OCI-LY3 (cell line): ENCODE measurements at regions not wholly inside any gene's neighbourhood (a gene's known extent, or its start where the extent isn't known, plus 50 kb on each side); places are given as distances from the start of the nearest gene placed in this dataset.

Experiments
- H2AFZ ChIP-seq: fragments of 200-600, 300-600 bp; shearing (Covaris generic); 2 replicates; pipeline ENCODE4 v1.6.0; 2014; ENCODE audit warnings: antibody characterized with exemption, low read depth, low read length
- H3K27ac ChIP-seq: fragments of 200-600, 300-600 bp; sonication (generic); 2 replicates; pipeline ENCODE4 v1.5.1; 2014; ENCODE audit warnings: mild to moderate bottlenecking, low read length, moderate library complexity, mixed read lengths
- H3K27me3 ChIP-seq: fragments of 200-600, 300-600 bp; sonication (generic); 2 replicates; pipeline ENCODE4 v1.6.1; 2014; ENCODE audit warnings: low read depth, low read length, mixed read lengths
- H3K36me3 ChIP-seq: fragments of 200-600, 300-600 bp; sonication (generic); replicated peaks from 2 replicates; pipeline ENCODE3; 2014; ENCODE audit warnings: low read depth, low read length, mixed read lengths
- H3K4me1 ChIP-seq: fragments of 300-600, 200-600 bp; sonication (generic); 2 replicates; pipeline ENCODE4 v1.6.1; 2014; ENCODE audit warnings: low read length, mixed read lengths
- H3K4me2 ChIP-seq: fragments of 200-600, 300-600 bp; sonication (generic); 2 replicates; pipeline ENCODE4 v1.6.1; 2014; ENCODE audit warnings: low read length, mixed read lengths
- H3K4me3 ChIP-seq: fragments of 300-600, 200-600 bp; sonication (generic); 2 replicates; pipeline ENCODE4 v1.5.1; 2014; ENCODE audit warnings: antibody characterized with exemption, mild to moderate bottlenecking, low read length, moderate library complexity
- H3K79me2 ChIP-seq: fragments of 300-600, 200-600 bp; shearing (Covaris generic); 2 replicates; pipeline ENCODE4 v1.6.1; 2014; ENCODE audit warnings: mild to moderate bottlenecking, low read length, mixed read lengths
- H3K9ac ChIP-seq: fragments of 300-600, 200-600 bp; shearing (Covaris generic); 2 replicates; pipeline ENCODE4 v1.6.0; 2014; ENCODE audit warnings: mild to moderate bottlenecking, low read length, moderate library complexity
- H3K9me3 ChIP-seq: fragments of 200-600, 300-600 bp; shearing (Covaris generic); 2 replicates; pipeline ENCODE4 v1.6.1; 2014; ENCODE audit warnings: low read length, mixed read lengths; ENCODE audit not compliant: insufficient read depth
- H4K20me1 ChIP-seq: fragments of 200-600, 300-600 bp; sonication (generic); 2 replicates; pipeline ENCODE4 v1.6.1; 2016; ENCODE audit warnings: low read length, mixed read lengths; ENCODE audit not compliant: insufficient read depth
- EZH2phosphoT487 ChIP-seq: fragments of 200-600 bp; shearing (Covaris generic); IDR thresholded peaks from 2 replicates; pipeline ENCODE4 v1.6.1; 2018; ENCODE audit warnings: antibody characterized with exemption, mixed run types, low read depth
- TF ChIP-seq, protein P1 (sequence below): fragments of 200-600, 300-600 bp; sonication (generic); IDR thresholded peaks from 2 replicates; pipeline ENCODE4 v1.5.1; 2014; ENCODE audit warnings: antibody characterized with exemption, low read length, low read depth

DNA sequence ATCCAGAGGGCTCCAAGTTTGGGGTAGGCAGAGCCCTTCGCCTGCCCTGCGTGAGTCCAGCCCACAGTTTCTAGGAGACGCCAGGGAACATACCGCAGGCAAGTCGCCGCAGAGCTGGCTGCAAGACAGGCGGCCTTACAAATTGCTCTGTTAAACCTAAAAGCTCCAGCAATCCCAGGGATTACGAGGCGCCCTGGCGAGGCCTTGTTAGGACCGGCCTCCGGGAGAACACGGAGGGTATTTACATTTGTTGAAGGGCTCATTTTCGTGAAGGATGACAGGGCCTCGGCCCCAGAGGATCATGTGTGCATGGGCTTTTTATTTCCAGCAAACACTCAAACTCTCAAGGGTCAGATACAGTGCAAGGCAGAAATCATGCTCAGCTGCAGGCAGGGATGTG is 77.6 kb upstream of the FOXF1 start:
- H3K36me3 ChIP-seq: no peaks in the 10 kb centered on the region
- peaks cover 4% of the 10 kb centered on the region; the same call in 1 of the 2 replicates for H3K27me3 ChIP-seq
- no peaks in the 10 kb centered on the region for H3K4me1 ChIP-seq
- H3K9me3 ChIP-seq: no peaks in the 10 kb centered on the region
- H3K9ac ChIP-seq: no peak overlapping the region
- H4K20me1 ChIP-seq: no peaks in the 10 kb centered on the region
- no peaks in the 10 kb centered on the region for H3K79me2 ChIP-seq
- TF ChIP-seq, protein P1, sequence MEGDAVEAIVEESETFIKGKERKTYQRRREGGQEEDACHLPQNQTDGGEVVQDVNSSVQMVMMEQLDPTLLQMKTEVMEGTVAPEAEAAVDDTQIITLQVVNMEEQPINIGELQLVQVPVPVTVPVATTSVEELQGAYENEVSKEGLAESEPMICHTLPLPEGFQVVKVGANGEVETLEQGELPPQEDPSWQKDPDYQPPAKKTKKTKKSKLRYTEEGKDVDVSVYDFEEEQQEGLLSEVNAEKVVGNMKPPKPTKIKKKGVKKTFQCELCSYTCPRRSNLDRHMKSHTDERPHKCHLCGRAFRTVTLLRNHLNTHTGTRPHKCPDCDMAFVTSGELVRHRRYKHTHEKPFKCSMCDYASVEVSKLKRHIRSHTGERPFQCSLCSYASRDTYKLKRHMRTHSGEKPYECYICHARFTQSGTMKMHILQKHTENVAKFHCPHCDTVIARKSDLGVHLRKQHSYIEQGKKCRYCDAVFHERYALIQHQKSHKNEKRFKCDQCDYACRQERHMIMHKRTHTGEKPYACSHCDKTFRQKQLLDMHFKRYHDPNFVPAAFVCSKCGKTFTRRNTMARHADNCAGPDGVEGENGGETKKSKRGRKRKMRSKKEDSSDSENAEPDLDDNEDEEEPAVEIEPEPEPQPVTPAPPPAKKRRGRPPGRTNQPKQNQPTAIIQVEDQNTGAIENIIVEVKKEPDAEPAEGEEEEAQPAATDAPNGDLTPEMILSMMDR: no peak
- no peak for TF ChIP-seq EZH2phosphoT487
- H3K4me3 ChIP-seq: no peak overlapping the region
- no peak overlapping the region for H2AFZ ChIP-seq
- no peak overlapping the region for H3K4me2 ChIP-seq
- no peak overlapping the region for H3K27ac ChIP-seq

DNA sequence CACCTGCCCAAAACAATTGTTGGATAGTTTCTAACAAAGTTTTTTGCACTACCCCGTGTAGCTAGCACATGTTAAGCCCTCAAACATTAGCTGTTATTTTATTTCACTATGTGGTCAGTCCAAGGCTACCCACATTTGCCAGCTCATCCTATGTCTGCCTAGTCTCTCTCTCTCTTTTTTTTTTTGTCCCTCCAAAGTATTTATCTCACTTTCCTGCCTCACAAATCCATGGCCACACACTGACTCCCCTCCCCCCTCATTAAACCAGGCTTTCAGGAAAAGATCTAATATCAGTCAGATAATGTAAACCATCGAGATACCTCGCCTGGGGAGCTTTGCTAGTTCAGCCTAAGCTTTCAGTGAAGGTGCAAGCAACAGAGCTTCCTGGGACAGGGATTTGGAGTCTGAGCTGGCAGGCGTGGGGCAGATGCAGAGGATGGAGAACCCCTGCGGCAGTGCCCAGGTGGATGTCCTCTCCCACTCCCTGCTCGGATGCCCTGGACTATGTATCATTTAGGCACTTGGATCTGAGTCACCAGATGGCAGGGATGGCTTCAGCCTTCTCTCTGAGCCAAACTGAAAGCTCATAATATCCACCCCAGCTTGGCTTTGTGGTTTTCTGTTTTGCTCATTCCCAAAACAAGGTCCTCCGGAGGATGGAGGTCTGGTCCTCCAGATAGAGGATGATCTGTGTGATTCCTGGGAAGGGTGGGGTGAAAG is 73.7 kb upstream of the FOXF1 start:
- TF ChIP-seq, protein P1: no peak
- no peak overlapping the region for H3K4me2 ChIP-seq
- H3K4me3 ChIP-seq: no peak overlapping the region
- no peaks in the 10 kb centered on the region for H3K4me1 ChIP-seq
- H3K9ac ChIP-seq: no peak overlapping the region
- H3K79me2 ChIP-seq: no peaks in the 10 kb centered on the region
- H3K9me3 ChIP-seq: no peaks in the 10 kb centered on the region
- H2AFZ ChIP-seq: no peak overlapping the region
- H3K27ac ChIP-seq: no peak overlapping the region
- peaks cover 10% of the 10 kb centered on the region for H3K27me3 ChIP-seq
- no peaks in the 10 kb centered on the region for H3K36me3 ChIP-seq
- no peaks in the 10 kb centered on the region for H4K20me1 ChIP-seq

DNA sequence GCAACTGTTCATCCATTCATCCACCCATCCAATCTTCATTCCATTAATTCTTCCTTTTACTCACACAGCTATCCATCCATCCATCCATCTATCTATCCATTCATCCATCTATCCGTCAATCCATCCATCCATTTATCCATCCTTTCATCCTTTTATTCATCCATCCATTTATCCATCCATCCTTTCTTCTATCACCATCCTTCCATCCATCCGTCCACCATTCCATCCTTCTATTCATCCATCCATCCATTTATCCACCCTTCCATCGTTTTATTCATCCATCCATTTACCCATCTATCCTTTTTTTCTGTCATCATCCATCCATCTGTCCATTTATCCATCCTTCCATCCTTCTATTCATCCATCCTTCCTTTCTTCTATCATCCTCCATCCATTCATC is 73.0 kb upstream of the FOXF1 start:
- H3K27me3 ChIP-seq: peaks cover 17% of the 10 kb centered on the region
- H3K9ac ChIP-seq: no peak overlapping the region
- H3K4me3 ChIP-seq: no peak overlapping the region
- no peaks in the 10 kb centered on the region for H3K4me1 ChIP-seq
- H3K4me2 ChIP-seq: no peak overlapping the region
- TF ChIP-seq EZH2phosphoT487: no peak
- TF ChIP-seq, protein P1: no peak
- no peaks in the 10 kb centered on the region for H3K36me3 ChIP-seq
- H3K27ac ChIP-seq: no peak overlapping the region
- H2AFZ ChIP-seq: no peak overlapping the region
- H3K79me2 ChIP-seq: no peaks in the 10 kb centered on the region
- no peaks in the 10 kb centered on the region for H3K9me3 ChIP-seq
- no peaks in the 10 kb centered on the region for H4K20me1 ChIP-seq

DNA sequence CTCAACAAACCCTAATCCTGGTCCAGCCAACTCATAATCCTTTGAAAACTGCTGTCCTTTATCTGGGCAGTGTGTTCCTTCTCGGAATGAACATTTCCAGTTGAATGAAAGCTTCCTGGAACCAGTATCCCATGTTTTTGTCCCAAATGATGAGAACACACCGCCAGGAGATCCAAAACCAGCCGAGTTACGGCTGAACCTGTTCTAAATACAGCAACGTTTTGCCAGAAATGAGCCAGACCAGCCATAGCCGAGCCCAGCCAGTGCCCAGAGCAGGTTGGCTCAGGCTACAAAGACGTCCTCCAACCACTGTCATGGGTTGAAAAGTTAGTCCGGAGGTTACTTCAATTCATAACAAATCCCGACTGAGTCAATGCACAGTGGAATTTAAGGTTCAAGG is 67.6 kb upstream of the FOXF1 start:
- no peaks in the 10 kb centered on the region for H4K20me1 ChIP-seq
- no peak for TF ChIP-seq EZH2phosphoT487
- TF ChIP-seq, protein P1: no peak
- H3K27ac ChIP-seq: no peak overlapping the region
- H2AFZ ChIP-seq: no peak overlapping the region
- H3K79me2 ChIP-seq: no peaks in the 10 kb centered on the region
- no peaks in the 10 kb centered on the region for H3K36me3 ChIP-seq
- no peak overlapping the region for H3K4me2 ChIP-seq
- no peaks in the 10 kb centered on the region for H3K4me1 ChIP-seq
- no peaks in the 10 kb centered on the region for H3K9me3 ChIP-seq
- no peak overlapping the region for H3K4me3 ChIP-seq
- peaks cover 21% of the 10 kb centered on the region for H3K27me3 ChIP-seq
- H3K9ac ChIP-seq: no peak overlapping the region
